Neural crest cell (in vitro differentiated cells): ENCODE measurements at regions not wholly inside any gene's neighbourhood (a gene's known extent, or its start where the extent isn't known, plus 50 kb on each side); places are given as distances from the start of the nearest gene placed in this dataset.

Experiments used
- DNase-seq: peaks from one replicate; pipeline ENCODE4 v3.0.0; 2021; ENCODE audit warnings: low read depth, mixed read lengths, low spot score
- H3K27ac Mint-ChIP-seq: one replicate; pipeline ENCODE4 v1.8.0; 2021; ENCODE audit warnings: mild to moderate bottlenecking, mixed read lengths; ENCODE audit not compliant: unreplicated experiment
- H3K27me3 Mint-ChIP-seq: 2 replicates; pipeline ENCODE4 v1.8.0; 2021; ENCODE audit warnings: low read depth, mild to moderate bottlenecking, mixed read lengths
- H3K36me3 Mint-ChIP-seq: 2 replicates; pipeline ENCODE4 v1.8.0; 2021; ENCODE audit warnings: low read depth, mild to moderate bottlenecking, mixed read lengths
- H3K4me1 Mint-ChIP-seq: 2 replicates; pipeline ENCODE4 v1.8.0; 2021; ENCODE audit warnings: mixed read lengths
- H3K4me3 Mint-ChIP-seq: one replicate; pipeline ENCODE4 v1.8.0; 2021; ENCODE audit warnings: mild to moderate bottlenecking, mixed read lengths
- H3K9me3 Mint-ChIP-seq: 2 replicates; pipeline ENCODE4 v1.8.0; 2021; ENCODE audit warnings: mixed read lengths
- TF ChIP-seq, protein P1 (sequence below): fragments of 200-600 bp; sonication (generic); conservative IDR thresholded peaks from 2 replicates; pipeline ENCODE4 v1.5.0; 2021; ENCODE audit warnings: antibody characterized with exemption, mild to moderate bottlenecking

DNA sequence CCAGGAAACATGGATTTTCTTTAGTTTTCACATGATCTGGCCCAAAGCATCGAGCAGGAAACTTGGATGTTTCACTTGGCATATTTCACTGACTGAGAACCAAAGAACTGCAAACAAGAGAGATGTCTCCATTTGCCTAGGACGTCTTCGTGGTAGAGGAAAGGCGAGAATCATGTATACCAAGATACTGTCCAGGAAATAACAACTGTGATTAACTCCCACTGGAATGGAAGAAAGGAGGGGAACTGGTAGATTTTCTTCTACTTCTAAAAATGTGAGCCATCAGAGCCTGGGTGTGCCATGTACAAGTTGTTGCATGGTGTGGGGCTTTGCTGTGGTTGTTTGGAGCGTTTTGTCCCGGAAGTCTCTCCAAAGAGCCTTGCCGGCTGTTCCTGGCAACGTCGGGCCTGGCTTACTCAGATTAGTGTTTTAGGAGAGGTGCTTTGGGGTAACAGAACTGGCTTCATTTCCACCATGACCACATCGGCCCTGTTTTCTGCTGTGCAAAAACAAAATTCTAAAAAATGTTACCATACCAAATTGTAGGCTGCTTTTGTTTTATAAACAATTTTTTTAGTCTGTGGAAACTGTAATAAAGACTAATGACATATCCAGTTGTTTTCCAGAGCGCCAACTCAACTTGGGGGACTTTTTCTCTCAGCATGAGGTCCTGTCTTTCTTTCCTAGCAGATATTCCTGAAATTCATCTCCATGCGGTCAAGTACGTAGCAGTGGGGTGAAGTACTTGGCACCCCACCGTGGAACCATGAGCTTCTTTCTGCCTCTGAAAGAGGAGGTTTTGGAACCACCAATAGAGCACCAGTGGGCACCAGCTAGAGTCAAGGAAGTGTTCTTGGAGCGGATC lies 118.3 kb downstream of the TM2D1 start:
- Mint-ChIP-seq H3K4me3 (no peak overlapping the region), H3K36me3 (no peaks in the 10 kb centered on the region), H3K4me1 (no peaks in the 10 kb centered on the region), H3K27me3 (no peaks in the 10 kb centered on the region), H3K9me3 (no peaks in the 10 kb centered on the region), H3K27ac (no peak overlapping the region)
- DNase-seq = no peak
- TF ChIP-seq, protein P1, sequence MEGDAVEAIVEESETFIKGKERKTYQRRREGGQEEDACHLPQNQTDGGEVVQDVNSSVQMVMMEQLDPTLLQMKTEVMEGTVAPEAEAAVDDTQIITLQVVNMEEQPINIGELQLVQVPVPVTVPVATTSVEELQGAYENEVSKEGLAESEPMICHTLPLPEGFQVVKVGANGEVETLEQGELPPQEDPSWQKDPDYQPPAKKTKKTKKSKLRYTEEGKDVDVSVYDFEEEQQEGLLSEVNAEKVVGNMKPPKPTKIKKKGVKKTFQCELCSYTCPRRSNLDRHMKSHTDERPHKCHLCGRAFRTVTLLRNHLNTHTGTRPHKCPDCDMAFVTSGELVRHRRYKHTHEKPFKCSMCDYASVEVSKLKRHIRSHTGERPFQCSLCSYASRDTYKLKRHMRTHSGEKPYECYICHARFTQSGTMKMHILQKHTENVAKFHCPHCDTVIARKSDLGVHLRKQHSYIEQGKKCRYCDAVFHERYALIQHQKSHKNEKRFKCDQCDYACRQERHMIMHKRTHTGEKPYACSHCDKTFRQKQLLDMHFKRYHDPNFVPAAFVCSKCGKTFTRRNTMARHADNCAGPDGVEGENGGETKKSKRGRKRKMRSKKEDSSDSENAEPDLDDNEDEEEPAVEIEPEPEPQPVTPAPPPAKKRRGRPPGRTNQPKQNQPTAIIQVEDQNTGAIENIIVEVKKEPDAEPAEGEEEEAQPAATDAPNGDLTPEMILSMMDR = no peak

DNA sequence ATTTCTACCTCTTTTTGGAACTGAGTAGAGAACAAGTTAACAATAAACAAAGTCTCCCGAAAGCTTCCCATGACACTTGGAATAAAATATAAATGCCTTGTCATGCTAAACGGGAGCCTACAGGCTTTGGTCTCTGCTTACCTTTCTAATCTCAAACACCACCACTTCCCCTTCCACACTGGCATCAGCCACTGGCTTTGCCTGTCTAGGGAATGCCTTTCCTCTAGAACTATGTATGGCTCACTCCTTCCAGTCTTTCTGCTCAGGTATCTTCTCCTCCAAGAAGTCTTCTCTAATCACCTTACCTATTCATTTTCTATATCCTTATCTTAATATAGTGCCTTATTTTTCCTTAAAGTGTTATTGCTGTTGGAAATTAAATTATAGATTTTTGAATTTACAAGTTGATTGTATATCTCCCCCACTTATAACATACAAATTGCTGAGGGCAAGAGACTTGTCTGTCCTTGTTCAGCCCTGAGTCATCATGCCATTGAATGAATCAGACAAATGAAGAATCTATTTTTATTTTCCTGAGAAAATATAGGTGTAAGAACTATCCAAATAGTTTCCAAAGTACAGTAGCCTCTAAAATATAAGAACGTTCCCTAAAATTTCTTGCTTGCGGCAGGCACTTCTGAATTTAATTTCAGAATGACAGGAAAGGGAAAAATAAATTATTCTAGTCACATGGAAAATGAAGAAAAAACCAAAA lies 119.2 kb downstream of the TM2D1 start:
- TF ChIP-seq, protein P1 = no peak
- no peak overlapping the region for H3K4me3 Mint-ChIP-seq
- no peaks in the 10 kb centered on the region for H3K36me3 Mint-ChIP-seq
- no peaks in the 10 kb centered on the region for H3K27me3 Mint-ChIP-seq
- no peaks in the 10 kb centered on the region for H3K9me3 Mint-ChIP-seq
- no peak for DNase-seq
- H3K27ac Mint-ChIP-seq = no peak overlapping the region
- H3K4me1 Mint-ChIP-seq = no peaks in the 10 kb centered on the region

- DNase-seq = no peak
- Mint-ChIP-seq H3K4me1 (no peaks in the 10 kb centered on the region), H3K9me3 (no peaks in the 10 kb centered on the region), H3K4me3 (no peak overlapping the region), H3K36me3 (no peaks in the 10 kb centered on the region), H3K27ac (no peak overlapping the region), H3K27me3 (no peaks in the 10 kb centered on the region)
- TF ChIP-seq, protein P1 = no peak
Observed at GRCh38 chr1:61604684-61605083, 120.3 kb downstream of the TM2D1 start.

DNA sequence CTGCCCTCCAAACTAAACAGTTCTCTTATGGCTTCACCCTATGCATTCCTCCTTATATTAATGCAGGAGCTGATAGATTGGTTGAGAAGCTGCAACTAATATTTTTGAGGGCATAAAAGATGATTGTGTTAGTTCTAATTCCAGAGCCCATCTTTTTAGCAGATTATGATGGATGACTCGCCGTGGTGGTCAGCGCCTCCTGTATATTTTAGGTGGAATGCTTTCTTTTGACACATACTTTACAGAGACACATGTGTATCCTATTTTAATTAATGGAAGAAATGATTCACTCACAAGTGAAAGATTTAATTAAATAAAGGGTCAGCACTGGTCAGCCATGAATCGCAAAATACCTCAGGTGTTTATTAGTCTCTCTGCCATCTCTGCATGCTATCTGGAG lies 120.7 kb downstream of the TM2D1 start:
- Mint-ChIP-seq H3K4me1 (no peaks in the 10 kb centered on the region), H3K4me3 (no peak overlapping the region), H3K9me3 (no peaks in the 10 kb centered on the region), H3K27me3 (no peaks in the 10 kb centered on the region), H3K36me3 (no peaks in the 10 kb centered on the region), H3K27ac (no peak overlapping the region)
- TF ChIP-seq, protein P1 = no peak
- no peak for DNase-seq

DNA sequence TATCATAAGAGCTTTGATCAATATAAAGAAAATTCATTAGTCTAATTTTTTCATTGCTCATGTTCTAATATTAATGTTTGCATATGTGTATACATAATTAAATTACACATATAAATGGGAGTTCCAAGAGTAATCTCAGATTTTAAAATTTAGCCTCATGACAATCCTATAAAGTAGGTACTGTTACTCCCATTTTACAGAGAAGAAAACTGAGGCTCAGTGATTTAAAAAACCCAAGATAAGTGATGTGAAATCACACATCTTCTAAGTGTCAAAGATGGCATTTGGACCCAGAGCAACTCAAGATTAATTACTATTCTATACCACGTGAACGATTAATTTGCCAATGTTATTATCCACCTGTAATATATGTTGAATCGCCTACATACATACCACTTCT lies 122.3 kb downstream of the TM2D1 start:
- H3K27ac Mint-ChIP-seq = no peak overlapping the region
- DNase-seq = no peak
- no peaks in the 10 kb centered on the region for H3K36me3 Mint-ChIP-seq
- TF ChIP-seq, protein P1 = no peak
- H3K4me3 Mint-ChIP-seq = no peak overlapping the region
- H3K4me1 Mint-ChIP-seq = no peaks in the 10 kb centered on the region
- H3K9me3 Mint-ChIP-seq = no peaks in the 10 kb centered on the region
- H3K27me3 Mint-ChIP-seq = no peaks in the 10 kb centered on the region
